NCI-H526 (cell line): ENCODE measurements at regions not wholly inside any gene's neighbourhood (a gene's known extent, or its start where the extent isn't known, plus 50 kb on each side); places are given as distances from the start of the nearest gene placed in this dataset.
"Not testable (repeated sequence)": the region's sequence is repeated elsewhere in the genome, so short reads cannot be mapped to it uniquely, and the experiment has no call there.

Experiments
- DNase-seq, 2 experiments: peaks; one replicate each; lab custom pipeline; 2025; lab: John Stamatoyannopoulos, UW

DNA sequence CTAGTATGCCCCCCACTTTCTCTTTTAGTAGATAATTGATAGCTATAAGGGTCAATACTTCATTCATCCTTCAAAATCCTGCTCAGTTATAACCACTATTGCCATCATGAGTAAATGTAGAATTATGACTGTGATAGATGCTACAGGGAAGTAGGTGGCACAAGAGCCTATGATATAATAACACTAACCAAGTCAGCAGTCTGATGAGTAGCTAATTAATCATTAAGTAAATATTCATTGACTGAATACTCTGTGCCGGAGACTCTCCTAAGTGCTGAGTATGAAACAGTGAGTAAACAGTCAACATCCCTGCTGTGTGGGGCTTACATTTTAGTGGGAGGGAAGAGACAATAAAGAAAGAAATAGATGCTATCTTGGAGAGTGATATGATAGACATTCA lies 430.3 kb upstream of the ZNF462 start:
- no peak for DNase-seq

- no peak for DNase-seq
Measured at GRCh38 chr9:106438928-106439327, 424.0 kb upstream of the ZNF462 start.

DNA sequence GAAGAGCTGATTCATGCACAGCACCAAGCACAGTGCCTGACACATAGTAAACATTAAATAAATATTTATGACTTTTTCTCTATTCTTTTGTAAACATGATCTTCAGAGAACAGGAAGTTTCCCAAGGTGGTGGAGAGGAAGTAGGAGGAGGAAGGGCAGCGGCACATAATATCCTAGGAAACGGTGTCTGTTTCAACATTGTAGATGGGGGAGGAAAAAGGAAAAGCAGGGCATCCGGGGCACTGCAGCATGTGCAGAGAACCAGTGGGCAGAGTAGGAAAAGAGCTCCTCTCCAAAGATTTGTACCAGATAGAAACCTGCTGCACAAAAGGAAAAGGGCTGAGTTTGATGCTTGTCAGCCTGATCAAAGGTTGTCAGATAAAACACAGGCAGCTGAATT lies 421.7 kb upstream of the ZNF462 start:
- DNase-seq: no peak

DNA sequence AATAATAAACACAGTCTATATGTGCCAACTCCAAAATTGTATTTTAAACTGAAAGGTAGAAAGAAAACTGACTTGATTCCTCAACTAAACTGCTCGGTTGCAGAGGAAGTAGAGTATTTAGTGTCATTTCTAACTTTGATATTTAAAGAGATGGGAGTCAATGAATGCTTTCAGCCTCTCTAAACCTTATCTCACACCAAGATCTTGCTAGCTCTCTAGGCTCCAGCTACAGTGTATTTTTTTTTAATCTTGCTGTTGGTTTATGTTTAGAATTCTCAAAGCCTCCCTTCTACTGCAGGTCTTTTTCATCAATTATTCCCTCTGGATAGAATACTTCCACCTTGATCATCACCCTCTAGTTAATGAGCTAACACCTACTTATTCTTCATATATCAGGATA lies 419.4 kb upstream of the ZNF462 start:
- no peak for DNase-seq

GRCh38 chr9:106445107-106445506 lies 417.9 kb upstream of the ZNF462 start:
- DNase-seq: no peak

DNA sequence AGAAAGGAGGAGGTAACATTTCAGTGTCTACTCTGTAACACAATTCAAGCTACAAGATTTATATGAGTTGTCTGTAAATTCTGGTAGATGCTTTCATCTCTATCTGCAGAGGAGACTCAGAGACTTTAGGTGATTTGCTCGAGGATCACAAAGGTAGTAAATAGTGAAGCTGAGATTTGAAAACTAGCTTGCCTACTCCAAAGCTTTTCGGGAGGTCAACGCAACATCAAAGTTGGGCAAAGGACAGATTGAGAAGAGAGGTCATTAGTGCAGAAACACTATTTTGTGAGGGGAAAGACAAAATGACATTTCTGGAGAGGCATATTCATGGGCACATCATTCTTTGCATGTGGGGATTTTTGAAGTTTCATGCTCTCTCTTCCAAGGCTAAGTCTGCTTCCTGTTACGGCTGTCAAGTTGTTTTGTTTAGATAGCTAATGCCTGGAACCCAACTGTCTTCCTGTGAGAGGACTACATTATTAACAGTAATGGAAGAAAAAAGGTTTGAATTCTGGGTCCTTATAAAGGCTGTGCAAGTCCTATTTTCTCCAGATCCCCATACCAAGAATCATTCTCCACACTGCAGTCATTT lies 413.5 kb upstream of the ZNF462 start:
- DNase-seq: no peak

DNA sequence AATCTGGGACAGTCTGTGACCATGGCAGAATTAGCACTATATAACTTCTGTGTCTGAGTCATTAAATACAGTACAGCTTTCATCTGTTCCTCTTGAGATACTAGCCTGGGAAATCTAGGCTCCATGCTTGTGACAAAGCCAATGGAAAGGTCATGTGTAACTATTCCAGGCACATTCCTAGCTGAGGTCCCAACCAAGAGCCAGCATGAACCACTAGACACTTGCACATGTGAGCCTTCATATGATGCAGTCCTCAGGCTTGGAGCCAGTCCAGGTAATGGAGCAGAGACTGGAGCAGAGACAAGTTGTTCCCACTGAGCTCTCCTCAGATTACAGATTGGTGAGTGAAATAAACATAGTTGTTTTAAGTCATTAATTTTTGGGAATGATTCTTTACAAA lies 412.4 kb upstream of the ZNF462 start:
- DNase-seq: no peak

DNA sequence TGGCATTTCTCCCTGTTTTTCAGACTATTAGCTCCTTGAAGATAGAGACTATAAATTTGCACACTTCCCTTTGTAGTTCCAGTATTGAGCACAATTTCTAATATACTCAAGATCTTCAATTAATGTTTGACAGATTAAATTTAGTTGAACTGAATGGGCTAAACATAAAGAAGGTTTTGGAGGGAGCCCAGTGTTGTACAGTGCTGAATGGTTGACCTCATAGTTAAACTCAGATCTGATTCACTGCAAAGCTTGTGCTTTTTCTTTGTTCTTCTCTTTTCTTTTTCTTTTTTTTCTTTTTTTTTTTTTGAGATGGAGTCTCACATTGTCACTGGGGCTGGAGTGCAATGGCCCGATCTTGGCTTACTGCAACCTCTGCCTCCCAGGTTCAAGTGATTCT lies 411.7 kb upstream of the ZNF462 start:
- no peak for DNase-seq

GRCh38 chr9:106456581-106456980 lies 406.4 kb upstream of the ZNF462 start:
- no peak for DNase-seq

DNA sequence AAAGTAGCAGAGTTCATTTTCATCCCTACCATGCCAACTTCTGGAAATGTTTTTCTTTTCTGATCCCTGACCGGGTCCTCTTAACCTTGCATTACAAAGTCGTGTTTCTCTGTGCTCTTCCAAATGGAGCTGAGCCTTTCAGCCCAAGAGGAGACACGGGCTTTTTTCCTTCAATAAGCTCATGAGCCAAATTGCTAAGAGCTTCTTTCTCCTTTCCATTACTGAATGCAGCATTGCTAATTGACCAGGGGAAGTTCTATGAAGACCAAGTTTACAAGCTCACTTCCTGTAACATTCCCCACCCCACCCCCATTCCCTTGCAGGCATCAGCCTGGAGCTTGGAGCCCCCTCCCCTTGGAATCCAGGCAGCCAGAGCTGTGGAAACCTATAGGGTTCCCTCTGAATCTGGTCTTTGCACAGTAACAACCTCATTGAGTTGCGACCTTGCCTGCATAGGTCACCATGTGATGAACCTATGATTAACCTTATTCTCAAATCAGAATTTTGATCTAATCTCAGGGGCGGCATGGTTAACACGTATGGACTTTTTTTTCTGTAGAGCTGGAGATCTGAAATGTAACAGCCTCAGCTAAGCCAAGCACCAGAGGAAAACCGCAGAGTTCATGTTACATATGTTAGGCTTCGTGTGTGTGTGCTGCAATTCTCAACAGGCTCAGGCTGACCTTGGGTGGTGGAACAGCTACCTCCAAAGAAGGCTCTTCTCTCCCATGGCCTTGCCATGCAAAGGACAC lies 395.7 kb upstream of the ZNF462 start:
- no peak for DNase-seq

DNA sequence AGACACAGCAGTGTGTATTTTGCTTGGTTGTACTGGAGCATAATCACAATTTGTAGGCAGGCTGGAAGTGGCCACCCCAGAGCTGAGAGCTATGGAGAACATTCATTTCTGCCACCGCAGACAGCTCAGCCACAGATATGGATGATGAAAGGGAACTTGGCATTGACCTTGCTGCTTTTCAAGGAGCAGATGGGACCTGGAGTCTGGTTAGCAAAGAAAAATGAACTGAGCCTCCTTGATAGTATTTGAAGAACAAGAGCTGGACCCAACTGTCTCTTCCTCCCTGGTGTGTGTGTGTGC lies 395.2 kb upstream of the ZNF462 start:
- DNase-seq: no peak

GRCh38 chr9:106468431-106468830 lies 394.5 kb upstream of the ZNF462 start:
- no peak for DNase-seq

DNA sequence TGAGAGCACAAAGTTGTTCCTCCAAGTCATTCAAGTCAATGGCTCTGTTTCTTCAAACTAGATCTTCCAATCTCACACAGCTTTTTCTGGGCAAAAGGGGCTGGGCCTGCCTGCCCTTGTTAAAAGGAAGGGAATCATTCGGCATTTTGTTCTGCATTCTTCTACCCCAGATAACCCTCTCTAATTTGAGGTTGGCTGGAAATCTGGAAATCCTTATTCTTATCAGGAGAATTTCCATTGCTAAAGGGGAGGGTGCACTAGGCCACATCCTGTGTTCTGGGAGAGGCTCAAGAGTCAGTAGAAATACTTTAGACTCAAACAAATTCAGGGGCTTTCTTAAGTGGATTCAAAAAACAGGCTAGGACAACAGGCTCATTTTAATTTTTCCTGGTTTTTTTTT lies 384.7 kb upstream of the ZNF462 start:
- DNase-seq: no peak

DNA sequence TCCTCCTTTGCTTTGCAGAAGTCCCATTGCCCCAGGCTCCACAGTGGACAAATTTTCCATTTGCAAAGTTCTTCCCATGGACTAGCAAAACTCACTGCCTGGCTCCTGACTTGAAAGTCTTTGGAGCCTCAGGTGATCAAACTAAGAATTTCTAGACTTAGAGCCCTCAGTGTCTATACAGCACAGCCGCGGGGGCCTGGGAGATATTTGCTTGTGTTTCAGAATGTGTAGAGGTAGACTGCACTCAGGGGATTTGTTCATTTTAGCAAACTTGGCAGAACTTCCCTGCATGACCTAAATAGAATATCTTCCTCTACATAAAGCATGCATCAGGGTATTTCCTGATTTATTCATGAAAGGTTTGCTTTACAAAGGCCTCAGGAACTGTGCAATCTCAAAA lies 384.2 kb upstream of the ZNF462 start:
- no peak for DNase-seq

GRCh38 chr9:106479679-106480078 lies 383.3 kb upstream of the ZNF462 start:
- DNase-seq: no peak

- no peak for DNase-seq
Measured at GRCh38 chr9:106481013-106481609, 381.9 kb upstream of the ZNF462 start.

DNA sequence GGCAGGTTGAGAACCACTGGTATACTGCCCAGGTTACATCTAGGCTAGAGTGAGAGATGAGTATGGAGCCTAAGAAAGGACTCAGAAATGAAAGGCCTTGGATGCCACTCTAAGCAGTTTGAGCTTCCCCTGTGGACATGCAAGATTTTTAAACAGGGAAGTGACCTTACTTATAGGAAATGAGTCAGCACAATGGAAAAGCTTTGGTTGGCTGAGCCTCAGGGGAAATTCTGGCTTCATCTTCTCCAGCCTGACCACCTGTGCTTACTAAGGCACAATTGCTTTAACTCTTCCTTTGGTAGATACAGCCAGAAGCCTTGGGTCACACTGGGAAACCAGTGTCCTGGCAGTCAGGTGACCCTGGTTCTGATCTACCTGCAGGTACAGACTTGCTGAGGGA lies 380.2 kb upstream of the ZNF462 start:
- no peak for DNase-seq

DNA sequence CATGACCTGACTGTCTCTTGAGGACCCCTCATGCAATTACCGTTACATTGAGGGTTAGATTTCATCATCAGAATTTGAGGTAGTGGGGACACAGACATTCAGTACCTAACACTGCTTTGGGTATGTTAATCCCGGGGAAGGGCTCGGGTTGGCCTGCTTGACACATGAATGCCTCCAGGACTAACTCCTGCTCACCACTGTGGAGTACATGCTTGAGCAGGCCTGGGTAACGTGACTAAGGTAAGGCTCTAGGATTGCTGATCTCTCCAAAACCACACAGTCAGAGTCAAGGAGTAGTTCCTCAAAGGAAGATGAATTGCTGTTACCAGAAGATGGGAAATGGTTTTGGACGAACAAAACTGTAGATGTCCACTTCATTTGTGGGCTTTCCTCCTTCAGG lies 376.3 kb upstream of the ZNF462 start:
- DNase-seq: no peak

GRCh38 chr9:106487266-106487665 lies 375.7 kb upstream of the ZNF462 start:
- no peak for DNase-seq

DNA sequence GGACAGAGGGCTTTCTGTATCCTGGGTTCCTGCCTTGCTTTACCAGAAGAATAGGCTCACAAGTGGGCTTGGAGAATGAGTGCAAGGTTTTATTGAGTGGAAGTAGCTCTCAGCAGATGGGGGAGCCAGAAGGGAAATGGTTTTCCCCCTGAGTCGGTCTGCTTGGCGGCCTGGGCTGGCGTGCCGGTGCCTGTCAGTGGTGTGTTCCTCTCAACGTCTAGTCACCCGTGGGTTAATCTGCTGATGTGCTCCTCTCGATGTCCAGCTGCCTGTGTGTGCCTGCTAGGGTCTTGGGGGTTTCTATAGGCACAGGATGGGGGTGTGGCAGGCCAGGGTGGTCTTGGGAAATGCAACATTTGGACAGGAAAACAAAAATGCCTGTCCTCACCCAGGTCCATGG lies 370.8 kb upstream of the ZNF462 start:
- not testable (repeated sequence) for DNase-seq

DNA sequence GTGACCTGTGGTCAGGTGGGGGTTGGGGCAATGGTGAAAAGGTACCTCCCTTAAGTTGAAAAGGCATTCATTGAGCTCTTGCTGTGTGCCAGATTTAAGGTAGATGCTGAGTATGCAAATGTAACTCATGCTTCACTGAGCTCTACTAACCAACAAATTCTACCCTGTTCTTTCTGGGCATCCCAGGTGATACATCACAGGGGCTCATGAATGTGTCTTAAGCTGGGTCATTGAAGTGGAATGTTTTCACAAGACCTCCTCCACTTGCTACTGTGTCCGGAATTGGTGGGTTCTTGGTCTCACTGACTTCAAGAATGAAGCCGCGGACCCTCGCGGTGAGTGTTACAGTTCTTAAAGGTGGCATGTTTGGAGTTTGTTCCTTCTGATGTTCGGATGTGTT lies 362.8 kb upstream of the ZNF462 start:
- DNase-seq: peak in 1 of 2 experiments; percentile 12

- not testable (repeated sequence) for DNase-seq
Measured at GRCh38 chr9:106501210-106501609, 361.8 kb upstream of the ZNF462 start.

DNA sequence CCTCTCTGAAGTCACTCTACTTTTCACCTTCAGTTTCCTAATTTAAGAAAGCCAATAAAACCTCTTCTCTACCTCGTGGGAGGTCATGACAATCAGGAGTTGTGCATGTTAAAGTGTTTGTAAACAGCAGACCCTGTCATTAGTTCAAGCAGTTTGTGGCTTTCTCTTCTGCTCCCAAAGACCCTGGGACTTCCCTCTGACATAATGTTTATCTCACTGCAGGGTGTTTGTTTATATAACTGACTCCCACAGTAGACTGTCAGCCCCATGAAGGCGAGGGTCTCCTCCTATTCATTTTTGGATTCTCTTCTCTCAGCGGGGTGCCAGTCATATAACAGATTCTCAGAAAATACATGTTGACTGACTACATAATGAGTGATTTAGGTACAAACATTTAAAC lies 360.0 kb upstream of the ZNF462 start:
- DNase-seq: no peak

DNA sequence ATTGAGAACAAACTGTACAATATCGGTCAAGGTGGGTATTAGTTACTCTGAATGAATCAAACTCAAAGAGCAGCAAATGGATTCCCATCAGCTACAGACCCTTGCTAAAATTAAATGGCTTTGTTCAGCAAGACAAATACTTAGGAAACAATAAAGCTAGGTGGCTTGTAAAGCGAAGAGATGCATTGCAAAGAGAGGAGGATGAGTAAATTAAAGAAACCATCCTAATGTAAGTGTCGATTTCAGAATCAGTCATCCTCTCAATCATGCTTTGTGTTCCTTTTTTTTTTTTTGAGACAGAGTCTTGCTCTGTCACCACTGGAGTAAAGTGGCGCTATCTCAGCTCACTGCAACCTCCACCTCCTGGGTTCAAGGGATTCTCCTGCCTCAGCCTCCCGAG lies 359.2 kb upstream of the ZNF462 start:
- DNase-seq: no peak
